GM10266 (cell line): ENCODE measurements at regions not wholly inside any gene's neighbourhood (a gene's known extent, or its start where the extent isn't known, plus 50 kb on each side); places are given as distances from the start of the nearest gene placed in this dataset.

Source experiments
- DNase-seq: peaks from one replicate; pipeline ENCODE4 v3.0.0; 2012; ENCODE audit errors: extremely low spot score
- TF ChIP-seq, protein P1 (sequence below): IDR thresholded peaks from 2 replicates; pipeline ENCODE4 v1.5.1; 2012; ENCODE audit warnings: mild to moderate bottlenecking, low read depth; ENCODE audit not compliant: control insufficient read depth, insufficient read depth; ENCODE audit errors: missing control alignments

GRCh38 chr10:128624656-128625530 is 498.7 kb upstream of the MKI67 start:
- TF ChIP-seq, protein P1, sequence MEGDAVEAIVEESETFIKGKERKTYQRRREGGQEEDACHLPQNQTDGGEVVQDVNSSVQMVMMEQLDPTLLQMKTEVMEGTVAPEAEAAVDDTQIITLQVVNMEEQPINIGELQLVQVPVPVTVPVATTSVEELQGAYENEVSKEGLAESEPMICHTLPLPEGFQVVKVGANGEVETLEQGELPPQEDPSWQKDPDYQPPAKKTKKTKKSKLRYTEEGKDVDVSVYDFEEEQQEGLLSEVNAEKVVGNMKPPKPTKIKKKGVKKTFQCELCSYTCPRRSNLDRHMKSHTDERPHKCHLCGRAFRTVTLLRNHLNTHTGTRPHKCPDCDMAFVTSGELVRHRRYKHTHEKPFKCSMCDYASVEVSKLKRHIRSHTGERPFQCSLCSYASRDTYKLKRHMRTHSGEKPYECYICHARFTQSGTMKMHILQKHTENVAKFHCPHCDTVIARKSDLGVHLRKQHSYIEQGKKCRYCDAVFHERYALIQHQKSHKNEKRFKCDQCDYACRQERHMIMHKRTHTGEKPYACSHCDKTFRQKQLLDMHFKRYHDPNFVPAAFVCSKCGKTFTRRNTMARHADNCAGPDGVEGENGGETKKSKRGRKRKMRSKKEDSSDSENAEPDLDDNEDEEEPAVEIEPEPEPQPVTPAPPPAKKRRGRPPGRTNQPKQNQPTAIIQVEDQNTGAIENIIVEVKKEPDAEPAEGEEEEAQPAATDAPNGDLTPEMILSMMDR: no peak
- DNase-seq: no peak

- DNase-seq: no peak
Observed at GRCh38 chr10:128625926-128626325, 499.7 kb upstream of the MKI67 start.

GRCh38 chr10:128626397-128627000 is 500.3 kb upstream of the MKI67 start:
- DNase-seq: no peak
- TF ChIP-seq, protein P1: no peak

More at GRCh38 chr10:128625926-128626325, 499.7 kb upstream of the MKI67 start:
- TF ChIP-seq, protein P1: no peak

- TF ChIP-seq, protein P1: no peak
- DNase-seq: no peak
Observed at GRCh38 chr10:128627811-128628210, 501.6 kb upstream of the MKI67 start.

GRCh38 chr10:128628252-128628651 is 502.0 kb upstream of the MKI67 start:
- TF ChIP-seq, protein P1: no peak

GRCh38 chr10:128629111-128630096 is 503.2 kb upstream of the MKI67 start:
- TF ChIP-seq, protein P1: no peak
- no peak for DNase-seq

More at GRCh38 chr10:128628252-128628651, 502.0 kb upstream of the MKI67 start:
- no peak for DNase-seq
